GM19395 (cell line): ENCODE measurements at regions not wholly inside any gene's neighbourhood (a gene's known extent, or its start where the extent isn't known, plus 50 kb on each side); places are given as distances from the start of the nearest gene placed in this dataset.
"Not testable (repeated sequence)": the region's sequence is repeated elsewhere in the genome, so short reads cannot be mapped to it uniquely, and the experiment has no call there.

ENCODE experiments used
- ATAC-seq: cut with Tn5 transposase; IDR thresholded peaks from one replicate; pipeline ENCODE4 v1.9.1; 2021; ENCODE audit warnings: mild to moderate bottlenecking, moderate library complexity; ENCODE audit not compliant: unreplicated experiment

GRCh38 chr12:27133022-27133590, 50.7 kb upstream of the C12orf71 start:
- peak; percentile 83 for ATAC-seq

- no peak for ATAC-seq
These were observed 58.1 kb upstream of the C12orf71 start for GRCh38 chr12:27140478-27140969.

- ATAC-seq = no peak
These were observed 59.8 kb upstream of the C12orf71 start for GRCh38 chr12:27142101-27142721.

GRCh38 chr12:27143256-27144069, 61.1 kb upstream of the C12orf71 start:
- ATAC-seq = no peak

- peak; percentile 67 for ATAC-seq
These were observed 63.3 kb upstream of the C12orf71 start for GRCh38 chr12:27145725-27146124.

GRCh38 chr12:27148373-27148772, 66.0 kb upstream of the C12orf71 start:
- no peak for ATAC-seq

- no peak for ATAC-seq
These were observed 66.4 kb upstream of the C12orf71 start for GRCh38 chr12:27148791-27149190.

GRCh38 chr12:27151479-27151878, 69.1 kb upstream of the C12orf71 start:
- ATAC-seq = no peak

GRCh38 chr12:27158297-27158696, 75.9 kb upstream of the C12orf71 start:
- ATAC-seq = no peak

GRCh38 chr12:27161458-27162228, 79.3 kb upstream of the C12orf71 start:
- peak; percentile 62 for ATAC-seq

- ATAC-seq = no peak
These were observed 79.8 kb upstream of the C12orf71 start for GRCh38 chr12:27162229-27162537.

GRCh38 chr12:27163048-27163715, 80.8 kb upstream of the C12orf71 start:
- ATAC-seq = no peak

- no peak for ATAC-seq
These were observed 80.2 kb upstream of the STK38L start for GRCh38 chr12:27163894-27164293.

- no peak for ATAC-seq
These were observed 79.6 kb upstream of the STK38L start for GRCh38 chr12:27164330-27165040.

GRCh38 chr12:27165958-27166357, 78.1 kb upstream of the STK38L start:
- ATAC-seq = not testable (repeated sequence)

- ATAC-seq = not testable (repeated sequence)
These were observed 72.6 kb upstream of the STK38L start for GRCh38 chr12:27171494-27171893.

- ATAC-seq = no peak
These were observed 67.3 kb upstream of the STK38L start for GRCh38 chr12:27176765-27177164.

- ATAC-seq = no peak
These were observed 66.4 kb upstream of the STK38L start for GRCh38 chr12:27177706-27178105.

GRCh38 chr12:27178255-27178654, 65.8 kb upstream of the STK38L start:
- ATAC-seq = no peak

GRCh38 chr12:27178723-27179399, 65.2 kb upstream of the STK38L start:
- ATAC-seq = no peak
